HUDEP-2 (cell line): ENCODE measurements at regions not wholly inside any gene's neighbourhood (a gene's known extent, or its start where the extent isn't known, plus 50 kb on each side); places are given as distances from the start of the nearest gene placed in this dataset.

Source experiments
- DNase-seq, 76 experiments: peaks; one replicate each; lab custom pipeline; 2025; ENCODE audit not compliant: unreplicated experiment in 76 of 76; lab: John Stamatoyannopoulos, UW

DNA sequence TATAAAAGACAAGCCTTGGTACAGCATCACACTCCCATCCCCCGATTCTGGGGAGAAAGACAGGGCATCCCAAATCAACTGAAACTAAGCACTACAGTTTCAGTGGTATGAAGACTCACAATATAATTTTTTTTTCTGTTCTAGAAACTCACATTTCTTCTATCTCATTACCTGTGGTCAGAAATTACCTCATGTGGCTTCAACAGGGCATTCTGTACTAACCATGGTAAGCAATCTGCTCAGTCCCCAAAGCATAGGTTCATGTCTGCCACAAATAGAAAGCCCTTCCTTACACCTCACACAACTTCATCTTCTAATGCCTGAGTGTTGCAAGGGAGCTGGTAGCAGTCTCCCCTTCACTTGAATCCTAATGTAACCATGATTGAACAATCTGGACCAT lies 147.4 kb upstream of the POU2AF2 start:
- no peak for DNase-seq

DNA sequence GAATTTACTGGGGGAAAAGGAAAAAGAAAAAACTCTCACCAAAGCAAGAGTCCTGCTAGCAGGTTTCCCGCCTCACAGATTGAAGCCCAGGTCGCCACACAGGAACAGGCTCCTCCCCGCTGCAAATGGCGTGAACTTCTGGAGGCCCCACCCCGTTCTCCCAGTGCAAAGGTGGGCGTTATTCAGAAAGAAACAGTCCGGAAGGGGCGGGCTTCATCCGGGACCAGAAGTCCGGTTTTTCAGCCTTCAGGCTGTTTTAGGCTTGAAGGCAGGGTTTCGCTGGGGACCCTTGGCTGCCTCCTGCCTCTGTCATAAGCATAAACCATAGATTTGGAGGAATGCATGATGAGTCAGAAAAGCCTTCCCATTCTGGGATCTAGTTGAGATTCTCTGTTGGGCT lies 148.3 kb upstream of the POU2AF2 start:
- no peak for DNase-seq

DNA sequence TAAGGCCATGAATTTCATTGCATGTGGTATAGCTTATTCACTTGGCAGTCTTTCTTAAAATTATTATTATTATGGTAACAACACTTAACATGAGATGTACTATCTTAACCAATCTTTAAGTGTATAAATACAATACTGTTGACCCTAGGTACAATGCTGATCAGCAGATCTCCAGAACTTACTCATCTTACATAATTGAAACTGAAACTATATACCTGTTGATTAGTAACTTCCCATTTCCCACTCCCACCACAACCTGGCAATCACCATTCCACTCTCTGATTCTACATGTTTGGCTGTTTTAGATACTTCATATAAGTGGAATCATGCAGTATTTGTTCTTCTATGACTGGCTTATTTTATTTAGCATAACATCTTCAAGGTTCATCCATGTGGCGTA lies 150.2 kb upstream of the POU2AF2 start:
- no peak for DNase-seq

DNA sequence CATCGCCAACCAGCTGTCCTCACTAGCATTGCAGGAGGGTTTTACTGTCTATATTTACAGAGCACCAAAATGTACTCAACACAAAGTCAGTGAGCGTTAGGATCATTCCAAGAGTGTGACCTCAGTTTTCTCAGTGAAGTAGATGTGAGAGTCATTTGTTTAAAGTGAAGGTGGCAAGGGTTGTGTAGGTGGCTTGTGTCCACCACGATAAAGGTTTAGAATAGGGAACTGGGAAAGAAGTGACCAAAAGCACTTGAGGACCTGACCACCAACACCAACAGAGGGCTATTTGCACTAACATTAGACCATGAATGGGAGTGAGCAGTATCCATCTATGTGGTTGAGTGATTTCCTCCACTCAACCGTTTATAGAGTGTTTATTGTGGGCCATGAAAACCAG lies 152.5 kb upstream of the POU2AF2 start:
- no peak for DNase-seq

DNA sequence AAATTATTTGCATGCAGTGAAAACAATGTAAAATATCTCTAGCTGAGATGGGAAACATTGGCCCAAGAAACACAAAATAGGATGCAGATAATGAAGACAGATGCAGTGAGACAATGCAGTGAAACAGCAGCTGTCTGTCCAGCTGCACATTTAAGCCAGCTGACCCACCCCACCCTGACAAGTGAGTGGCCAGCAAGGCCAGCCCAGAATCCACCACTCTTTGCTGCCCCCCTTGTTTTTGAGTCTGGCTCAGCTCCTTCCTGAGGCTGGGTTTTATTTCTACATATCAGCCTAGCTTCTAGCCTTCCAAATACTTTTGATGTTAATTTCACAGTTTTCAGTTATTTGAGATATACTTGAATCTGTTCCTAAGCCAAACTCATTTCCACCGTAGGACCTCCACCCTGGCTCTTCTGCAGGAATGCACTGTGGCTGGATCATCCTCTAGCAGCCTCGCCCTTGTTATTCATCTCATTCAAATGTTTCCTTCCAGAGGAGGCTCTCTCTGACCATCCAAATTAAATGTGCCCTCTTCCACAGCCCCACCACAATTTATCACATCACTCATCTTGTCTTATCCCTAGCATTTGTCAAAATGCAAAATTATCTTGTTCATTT lies 154.1 kb upstream of the POU2AF2 start:
- no peak for DNase-seq

DNA sequence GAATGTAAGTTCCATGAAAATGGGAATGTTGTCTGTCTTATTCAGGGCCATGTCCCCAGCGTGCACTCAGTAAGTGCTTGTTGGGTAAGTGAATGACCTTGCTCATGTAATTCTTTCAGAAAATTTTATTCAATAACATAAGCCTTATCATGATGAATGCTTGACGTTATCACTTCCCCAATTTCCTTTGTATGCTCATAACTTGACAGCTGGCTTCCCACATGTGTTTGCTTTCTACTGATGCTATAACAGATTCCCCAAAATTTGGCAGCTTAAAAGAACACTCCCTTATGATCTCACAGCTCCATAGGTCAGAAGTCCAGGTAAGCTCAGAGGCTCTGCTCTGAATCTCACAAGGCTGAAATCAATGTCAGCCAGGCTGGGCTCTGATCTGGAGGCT lies 155.8 kb upstream of the POU2AF2 start:
- no peak for DNase-seq

DNA sequence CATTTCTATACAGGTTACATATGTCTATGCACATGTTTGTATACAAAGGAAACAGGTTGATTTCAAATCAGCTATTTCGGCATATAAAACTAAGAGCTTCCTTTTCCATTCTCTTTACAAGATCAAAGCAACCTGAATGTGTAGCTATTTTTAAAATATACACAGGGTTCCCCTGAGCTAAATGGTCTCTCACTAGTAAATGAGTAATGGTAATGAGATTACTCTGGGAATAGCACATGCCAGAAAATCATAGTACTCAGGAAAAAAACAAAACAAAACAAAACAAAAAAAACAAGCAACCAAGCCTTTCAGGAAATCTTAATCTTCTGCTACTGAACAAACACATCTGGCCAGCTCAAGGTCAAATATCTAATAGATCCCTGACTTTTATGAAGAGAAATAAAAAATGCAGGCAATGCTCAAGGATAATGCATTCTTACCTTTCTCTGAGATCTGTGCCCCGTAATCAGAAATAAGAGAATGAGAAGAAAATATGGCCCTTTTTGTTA lies 156.6 kb upstream of the POU2AF2 start:
- DNase-seq = no peak

DNA sequence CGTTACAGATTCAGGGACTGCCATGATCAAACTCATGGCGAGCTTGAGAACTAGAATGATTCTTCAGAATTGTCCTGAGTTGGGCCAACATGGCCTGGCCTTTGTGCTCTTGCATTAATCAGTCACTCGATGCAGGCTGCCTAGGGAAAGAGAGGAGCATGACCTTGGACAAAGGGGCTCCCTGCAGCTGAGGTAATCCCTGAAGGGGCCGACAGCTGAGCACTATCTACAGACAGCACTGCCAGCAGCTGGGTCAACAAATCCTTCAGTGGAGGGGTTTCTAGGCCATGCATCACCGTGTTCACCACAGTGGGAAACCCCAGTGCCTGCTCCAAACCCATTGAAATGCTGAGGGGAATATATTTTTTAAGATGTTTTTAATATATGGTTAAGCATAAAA lies 159.5 kb upstream of the POU2AF2 start:
- DNase-seq = no peak

DNA sequence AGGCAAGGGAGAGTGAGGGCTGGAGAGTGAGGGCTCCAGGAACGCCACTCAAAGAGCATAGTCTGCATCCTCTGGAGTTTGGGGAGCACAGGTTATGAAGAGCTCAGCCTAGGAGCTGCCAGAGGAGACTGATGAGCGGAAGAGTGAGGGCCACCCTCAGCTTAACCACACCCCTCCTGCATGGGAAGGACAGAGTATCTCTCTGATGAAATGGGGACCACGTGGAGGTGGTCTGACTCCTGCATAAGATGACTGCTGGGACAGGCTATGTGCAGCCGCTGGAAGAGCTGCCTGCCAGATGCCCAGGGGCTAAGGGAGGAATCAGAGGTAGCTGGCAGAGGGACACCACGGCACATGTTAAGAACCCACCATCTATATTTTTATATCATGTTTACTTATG lies 162.9 kb upstream of the POU2AF2 start:
- DNase-seq = no peak

DNA sequence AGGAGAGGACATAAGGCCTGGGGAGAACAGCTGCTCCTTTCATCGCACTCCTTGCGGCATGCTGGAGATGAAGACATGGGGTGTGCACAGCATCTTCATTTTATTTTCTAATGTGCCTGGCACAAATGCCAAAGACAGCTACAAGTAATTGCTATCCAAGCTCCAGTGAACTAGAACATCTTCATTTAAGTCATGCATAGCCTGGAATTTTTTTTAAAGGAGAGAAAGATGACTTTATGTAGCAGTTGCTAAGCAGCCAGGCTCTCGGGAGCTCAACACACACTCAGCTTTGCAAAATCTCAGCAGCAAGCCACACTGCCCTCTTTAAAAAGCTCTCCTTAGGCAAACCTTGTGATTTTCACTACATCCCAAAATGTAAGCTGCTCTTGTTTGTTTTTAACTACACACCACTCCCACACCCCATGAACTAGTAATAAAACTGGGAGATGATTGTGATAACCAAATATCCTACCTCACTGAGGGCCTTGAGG lies 164.5 kb upstream of the POU2AF2 start:
- DNase-seq = no peak

DNA sequence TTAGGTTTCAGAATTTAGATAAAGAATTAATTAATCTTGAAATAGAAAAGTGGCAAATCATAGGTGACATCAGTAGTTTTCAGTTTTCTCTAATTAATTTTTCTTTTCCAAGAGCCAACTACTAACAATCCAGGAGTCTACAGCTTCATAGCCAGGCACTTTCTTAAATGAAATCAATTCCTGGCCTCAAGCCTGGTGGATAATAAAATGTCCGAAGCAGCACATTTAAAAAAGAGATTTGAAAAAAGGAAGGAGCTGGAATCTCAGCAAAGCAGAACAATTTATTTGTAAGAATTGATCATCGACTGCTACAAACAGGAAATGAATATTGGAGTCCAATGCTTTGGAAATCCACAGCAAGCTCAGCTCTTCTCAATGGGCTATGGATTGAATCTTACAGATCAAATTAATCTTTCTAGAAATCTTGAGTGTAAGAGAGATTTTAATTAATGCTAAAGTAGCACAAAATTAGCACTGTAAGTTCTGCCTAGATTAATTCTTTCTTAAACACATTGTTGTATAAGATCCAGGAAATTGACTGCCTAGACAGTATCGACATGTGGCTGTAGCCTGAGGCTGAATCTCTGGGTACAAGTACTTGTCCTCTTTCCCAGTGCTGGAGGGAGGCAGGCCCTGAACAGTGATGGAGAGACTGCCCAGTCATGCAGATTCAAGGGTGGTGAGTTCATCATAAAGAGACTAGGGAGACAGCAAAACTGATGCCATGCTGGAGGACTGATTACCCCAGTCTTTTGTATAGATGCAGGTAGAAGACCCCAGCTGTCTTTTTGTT lies 167.8 kb upstream of the POU2AF2 start:
- no peak for DNase-seq

DNA sequence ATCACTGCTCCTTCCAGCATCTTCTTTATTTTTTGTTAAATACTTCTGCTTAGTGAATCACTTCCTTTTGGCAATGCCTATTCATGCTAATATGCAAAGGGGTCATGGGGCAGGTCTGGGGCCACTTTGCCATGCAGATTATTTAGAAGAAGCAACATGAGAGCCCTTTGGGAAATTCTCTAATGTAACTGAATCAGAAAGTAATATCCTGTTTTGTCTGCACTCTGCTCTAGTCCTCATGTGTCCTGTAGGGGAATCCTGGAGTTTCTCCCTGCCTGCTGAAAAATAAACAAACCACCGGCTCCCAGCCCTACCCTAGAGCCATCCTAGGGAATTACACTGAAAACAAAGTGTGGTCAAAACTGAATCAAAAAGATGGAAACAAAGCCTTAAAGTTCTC lies 176.5 kb upstream of the POU2AF2 start:
- no peak for DNase-seq

DNA sequence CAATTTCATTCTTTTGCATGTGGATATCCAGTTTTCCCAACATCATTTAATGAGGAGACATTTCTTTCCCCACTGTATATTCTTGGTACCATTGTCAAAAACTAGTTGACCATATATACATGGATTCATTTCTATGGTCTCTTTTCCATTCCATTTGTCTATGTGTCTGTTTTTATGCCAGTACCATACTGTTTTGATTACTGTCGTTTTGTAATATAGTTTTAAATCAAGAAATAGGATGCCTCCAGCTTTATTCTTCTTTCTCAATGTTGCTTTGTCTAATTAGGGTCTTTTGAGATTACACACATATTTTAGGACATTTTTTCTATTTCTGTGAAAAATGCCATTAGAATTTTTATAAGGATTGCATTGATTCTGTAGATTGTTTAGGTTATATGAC lies 177.5 kb upstream of the POU2AF2 start:
- no peak for DNase-seq

DNA sequence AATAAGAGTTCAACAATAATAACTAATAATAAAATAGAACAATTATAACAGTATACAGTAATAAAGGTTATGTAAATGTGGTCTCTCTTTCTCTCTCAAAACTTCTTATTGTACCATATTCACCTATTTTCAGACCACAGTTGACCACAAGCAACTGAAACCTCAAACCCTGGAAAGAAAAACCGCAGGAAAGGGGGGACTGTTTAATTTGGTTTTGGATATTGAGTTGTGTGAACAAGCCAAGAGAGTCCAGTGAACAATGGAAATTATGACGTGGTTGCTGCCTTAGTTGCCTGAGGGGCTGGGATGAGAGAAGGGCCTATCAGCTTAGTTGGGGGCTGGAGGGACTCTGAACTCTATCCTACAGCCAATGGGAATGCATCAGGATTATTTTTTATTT lies 178.7 kb upstream of the POU2AF2 start:
- no peak for DNase-seq

DNA sequence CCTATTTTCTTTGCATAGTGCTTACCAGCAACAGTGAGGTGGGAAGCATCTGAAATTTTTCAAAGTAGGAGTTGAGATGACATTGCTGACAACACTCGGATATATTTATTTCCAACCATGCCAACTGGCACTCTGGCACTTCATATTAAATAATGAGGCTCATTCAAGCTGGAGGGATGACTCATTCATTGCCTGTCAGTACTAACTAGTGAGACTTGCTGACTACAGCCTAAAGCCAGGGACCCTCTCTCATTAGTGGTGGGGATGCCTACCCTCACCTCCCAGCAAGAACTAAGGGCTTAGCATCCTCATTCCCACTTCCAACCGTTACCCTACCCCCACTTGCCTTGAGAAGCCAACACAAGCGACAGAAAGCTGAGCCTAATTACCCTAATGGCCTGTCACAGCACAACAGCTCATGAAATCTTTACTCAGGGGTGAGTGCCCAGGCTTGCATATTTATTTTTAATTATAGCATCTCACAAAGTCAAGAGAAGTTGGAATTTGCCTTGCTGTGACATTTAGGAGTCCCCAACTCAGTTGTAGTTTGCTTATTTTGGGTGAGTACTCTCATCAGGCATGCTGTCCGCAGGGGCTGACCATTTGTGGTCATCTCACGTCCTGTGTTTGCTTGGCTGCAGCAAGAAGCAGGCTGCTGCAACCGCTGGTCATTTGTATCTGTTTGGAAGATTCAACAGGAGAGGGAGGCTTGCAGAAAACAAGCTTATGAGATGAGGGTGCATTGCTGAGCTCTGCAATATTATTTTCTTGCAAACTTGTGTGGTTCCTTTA lies 181.6 kb upstream of the POU2AF2 start:
- DNase-seq = no peak

DNA sequence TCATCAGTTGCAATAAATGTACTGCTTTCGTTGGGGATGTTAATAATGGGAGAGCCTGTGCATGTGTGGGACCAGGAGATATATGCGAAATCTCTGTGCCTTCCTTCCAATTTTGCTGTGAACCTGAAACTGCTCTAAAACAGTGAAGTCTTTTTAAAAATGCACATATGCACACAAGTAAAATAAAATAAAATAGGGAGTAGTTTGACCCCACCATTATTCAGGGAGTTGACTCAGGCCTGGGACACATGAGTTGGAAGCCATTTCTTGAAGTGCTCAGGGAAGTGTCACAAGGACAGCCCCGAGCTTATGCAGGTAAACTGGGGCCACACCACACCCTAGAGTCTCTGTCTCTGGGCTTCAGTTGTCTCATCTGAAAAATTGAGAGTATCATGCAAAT lies 183.1 kb upstream of the POU2AF2 start:
- DNase-seq = no peak

DNA sequence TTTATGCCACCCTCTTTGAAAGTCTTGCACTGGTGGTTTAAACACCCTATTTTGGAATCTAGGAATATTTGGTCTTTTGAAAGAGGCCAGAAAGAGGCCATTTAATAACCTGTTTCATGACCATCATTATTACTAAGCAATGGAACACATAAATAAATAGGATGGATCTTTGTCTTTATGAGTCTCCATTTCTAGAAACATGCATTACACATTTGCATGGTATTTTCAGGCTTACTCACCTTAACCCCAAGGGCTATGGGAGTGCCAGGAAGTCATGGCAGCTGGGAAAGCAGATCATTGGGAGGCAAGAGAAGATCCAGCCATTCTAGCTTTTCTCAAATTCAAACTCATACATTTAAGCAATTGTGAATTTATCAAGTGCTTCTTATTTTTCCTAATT lies 185.8 kb upstream of the POU2AF2 start:
- no peak for DNase-seq

DNA sequence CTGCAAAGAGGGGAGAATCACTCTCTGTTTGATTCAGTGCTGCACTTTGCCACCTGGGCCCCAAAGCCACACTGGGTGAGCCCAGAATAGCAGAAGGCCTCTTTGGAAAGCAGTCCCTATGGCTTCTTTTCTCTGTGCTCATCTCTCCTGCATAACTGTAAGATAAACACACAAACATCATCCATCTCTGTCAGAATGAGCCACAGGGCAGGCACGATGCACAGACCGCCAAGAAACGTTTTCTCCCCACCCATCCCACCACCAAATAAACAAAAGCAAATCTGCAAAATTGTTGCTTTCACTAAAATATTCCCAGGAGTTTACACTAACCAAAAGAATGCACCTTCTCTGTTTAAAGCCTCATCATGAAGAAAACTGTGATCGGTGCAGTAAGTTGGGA lies 196.4 kb upstream of the POU2AF2 start:
- no peak for DNase-seq

DNA sequence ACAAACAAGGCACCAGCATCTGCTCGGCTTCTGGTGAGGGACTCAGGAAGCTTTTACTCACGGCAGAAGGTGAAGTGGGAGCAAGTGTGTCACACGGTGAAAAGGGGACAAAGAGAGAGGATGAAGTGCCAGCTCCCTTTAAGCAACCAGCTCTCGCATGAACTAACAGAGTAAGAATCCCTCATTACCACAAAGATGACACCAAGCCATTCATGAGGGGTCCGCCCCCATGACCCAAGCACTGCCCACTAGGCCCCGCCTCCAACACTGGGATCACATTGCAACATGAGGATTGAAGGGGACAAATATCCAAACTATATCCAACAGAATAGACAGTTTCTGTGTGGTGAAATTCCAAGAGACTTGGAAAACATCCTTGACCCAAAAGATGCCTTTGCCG lies 198.2 kb upstream of the POU2AF2 start:
- no peak for DNase-seq

DNA sequence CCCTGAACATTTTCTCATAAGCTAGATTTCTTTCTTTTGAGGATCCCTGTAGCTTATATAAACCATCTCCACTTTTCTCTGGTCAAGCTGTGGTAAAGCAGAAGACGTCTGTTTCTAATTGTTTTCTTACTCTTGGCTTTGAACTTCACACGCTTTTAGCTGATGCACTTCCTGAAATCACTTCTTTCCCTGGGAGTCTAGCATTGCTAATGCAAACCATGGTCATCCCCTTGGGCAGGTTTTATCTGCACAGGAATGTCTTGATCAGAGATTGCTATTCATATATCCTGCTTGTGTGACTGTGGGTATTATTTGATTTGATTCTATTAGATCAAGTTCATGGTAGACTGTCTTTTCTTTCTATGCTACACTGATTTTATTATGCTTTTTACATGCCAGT lies 199.2 kb upstream of the POU2AF2 start:
- peak in 1 of 76 experiments; percentile 0 for DNase-seq

DNA sequence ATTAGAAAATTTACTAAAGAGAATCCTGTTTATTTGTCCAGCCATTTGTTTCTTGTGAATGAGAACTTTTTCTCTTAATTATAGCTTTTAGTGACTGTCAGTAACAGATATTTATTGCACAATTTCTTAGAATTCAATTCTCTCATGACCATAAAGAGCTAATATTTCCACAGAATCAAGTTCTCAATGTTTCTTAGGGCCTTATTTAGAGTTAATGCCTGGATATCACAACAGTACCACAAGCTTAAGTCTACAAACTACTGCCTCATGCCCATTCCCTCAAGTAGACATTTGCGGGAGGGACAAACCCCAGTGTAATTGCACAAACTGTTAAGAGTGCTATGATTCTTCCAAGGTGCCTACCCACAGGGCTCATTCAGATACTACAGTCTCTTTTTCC lies 199.7 kb upstream of the POU2AF2 start:
- DNase-seq = no peak

DNA sequence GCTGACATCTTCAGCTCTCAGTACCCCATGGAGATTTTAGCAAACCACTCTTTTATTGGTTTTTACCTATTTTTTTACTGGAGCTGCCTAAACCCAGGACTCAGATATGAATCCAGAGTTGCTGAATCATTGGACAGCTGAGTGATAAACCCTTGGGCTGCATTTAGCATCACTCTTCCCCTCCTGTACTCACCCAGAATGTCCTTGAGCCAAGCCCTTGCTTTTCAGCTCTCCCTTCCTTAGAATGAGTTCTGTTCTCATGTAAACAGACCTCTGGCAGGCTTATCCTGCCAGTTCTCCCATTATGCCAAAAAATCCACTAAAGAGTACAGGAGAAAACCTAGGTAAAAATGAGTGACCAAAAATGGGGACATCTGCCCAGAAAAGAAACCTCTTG lies 200.1 kb upstream of the POU2AF2 start:
- DNase-seq = no peak
